ENCODE measurements at regions not wholly inside any gene's neighbourhood (a gene's known extent, or its start where the extent isn't known, plus 50 kb on each side); places are given as distances from the start of the nearest gene placed in this dataset.

DNA sequence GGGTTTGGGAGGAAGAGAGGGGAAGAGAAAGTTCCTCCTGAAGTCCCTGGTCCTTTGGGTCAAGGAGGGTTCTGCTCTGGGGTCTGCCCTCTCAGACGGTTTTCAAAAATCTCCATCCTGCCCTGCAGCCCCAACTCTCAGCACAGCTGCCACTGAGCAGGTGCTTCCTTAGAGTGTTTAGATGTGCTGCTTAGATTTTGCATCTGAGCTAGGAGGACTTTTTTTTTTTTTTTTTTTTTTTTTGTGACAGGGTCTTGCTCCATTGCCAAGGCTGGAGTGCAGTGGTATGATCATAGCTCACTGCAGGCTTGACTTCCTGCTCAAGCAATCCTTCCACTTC is 324.9 kb upstream of the POU3F1 start:
- no peak for TF ChIP-seq EZH2 (IDR thresholded peaks at IDR 0.05)
- TF ChIP-seq, protein P1, sequence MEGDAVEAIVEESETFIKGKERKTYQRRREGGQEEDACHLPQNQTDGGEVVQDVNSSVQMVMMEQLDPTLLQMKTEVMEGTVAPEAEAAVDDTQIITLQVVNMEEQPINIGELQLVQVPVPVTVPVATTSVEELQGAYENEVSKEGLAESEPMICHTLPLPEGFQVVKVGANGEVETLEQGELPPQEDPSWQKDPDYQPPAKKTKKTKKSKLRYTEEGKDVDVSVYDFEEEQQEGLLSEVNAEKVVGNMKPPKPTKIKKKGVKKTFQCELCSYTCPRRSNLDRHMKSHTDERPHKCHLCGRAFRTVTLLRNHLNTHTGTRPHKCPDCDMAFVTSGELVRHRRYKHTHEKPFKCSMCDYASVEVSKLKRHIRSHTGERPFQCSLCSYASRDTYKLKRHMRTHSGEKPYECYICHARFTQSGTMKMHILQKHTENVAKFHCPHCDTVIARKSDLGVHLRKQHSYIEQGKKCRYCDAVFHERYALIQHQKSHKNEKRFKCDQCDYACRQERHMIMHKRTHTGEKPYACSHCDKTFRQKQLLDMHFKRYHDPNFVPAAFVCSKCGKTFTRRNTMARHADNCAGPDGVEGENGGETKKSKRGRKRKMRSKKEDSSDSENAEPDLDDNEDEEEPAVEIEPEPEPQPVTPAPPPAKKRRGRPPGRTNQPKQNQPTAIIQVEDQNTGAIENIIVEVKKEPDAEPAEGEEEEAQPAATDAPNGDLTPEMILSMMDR (IDR thresholded peaks at IDR 0.05 in 2 of 3, conservative IDR thresholded peaks at IDR 0.05 in 1 of 3; ENCODE audit: borderline replicate concordance in 1 of 3, insufficient read depth in 1 of 3, low read depth in 2 of 3, low read length in 2 of 3) = no peak
- no peak for TF ChIP-seq CEBPB (IDR thresholded peaks at IDR 0.05; ENCODE audit: low read depth)
- TF ChIP-seq POLR2AphosphoS5 (IDR thresholded peaks at IDR 0.05; ENCODE audit: low read depth, low read length) = no peak
- TF ChIP-seq RAD21 (IDR thresholded peaks at IDR 0.05; ENCODE audit: low read depth) = no peak
- no peak for TF ChIP-seq POLR2A (IDR thresholded peaks at IDR 0.05; ENCODE audit: borderline replicate concordance, extremely low read depth, insufficient read depth, insufficient read length)
- no peak for TF ChIP-seq YY1 (IDR thresholded peaks at IDR 0.05; ENCODE audit: extremely low read depth, insufficient replicate concordance, low read depth, low read length)
- no peak for TF ChIP-seq CBX3 (IDR thresholded peaks at IDR 0.05; ENCODE audit: low read depth)
- TF ChIP-seq, protein P2, sequence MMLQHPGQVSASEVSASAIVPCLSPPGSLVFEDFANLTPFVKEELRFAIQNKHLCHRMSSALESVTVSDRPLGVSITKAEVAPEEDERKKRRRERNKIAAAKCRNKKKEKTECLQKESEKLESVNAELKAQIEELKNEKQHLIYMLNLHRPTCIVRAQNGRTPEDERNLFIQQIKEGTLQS (IDR thresholded peaks at IDR 0.05) = no peak
- TF ChIP-seq, protein P3, sequence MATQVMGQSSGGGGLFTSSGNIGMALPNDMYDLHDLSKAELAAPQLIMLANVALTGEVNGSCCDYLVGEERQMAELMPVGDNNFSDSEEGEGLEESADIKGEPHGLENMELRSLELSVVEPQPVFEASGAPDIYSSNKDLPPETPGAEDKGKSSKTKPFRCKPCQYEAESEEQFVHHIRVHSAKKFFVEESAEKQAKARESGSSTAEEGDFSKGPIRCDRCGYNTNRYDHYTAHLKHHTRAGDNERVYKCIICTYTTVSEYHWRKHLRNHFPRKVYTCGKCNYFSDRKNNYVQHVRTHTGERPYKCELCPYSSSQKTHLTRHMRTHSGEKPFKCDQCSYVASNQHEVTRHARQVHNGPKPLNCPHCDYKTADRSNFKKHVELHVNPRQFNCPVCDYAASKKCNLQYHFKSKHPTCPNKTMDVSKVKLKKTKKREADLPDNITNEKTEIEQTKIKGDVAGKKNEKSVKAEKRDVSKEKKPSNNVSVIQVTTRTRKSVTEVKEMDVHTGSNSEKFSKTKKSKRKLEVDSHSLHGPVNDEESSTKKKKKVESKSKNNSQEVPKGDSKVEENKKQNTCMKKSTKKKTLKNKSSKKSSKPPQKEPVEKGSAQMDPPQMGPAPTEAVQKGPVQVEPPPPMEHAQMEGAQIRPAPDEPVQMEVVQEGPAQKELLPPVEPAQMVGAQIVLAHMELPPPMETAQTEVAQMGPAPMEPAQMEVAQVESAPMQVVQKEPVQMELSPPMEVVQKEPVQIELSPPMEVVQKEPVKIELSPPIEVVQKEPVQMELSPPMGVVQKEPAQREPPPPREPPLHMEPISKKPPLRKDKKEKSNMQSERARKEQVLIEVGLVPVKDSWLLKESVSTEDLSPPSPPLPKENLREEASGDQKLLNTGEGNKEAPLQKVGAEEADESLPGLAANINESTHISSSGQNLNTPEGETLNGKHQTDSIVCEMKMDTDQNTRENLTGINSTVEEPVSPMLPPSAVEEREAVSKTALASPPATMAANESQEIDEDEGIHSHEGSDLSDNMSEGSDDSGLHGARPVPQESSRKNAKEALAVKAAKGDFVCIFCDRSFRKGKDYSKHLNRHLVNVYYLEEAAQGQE (IDR thresholded peaks at IDR 0.05; ENCODE audit: low read depth) = no peak
- TF ChIP-seq ZNF274 (IDR thresholded peaks at IDR 0.05; ENCODE audit: low read depth, low read length) = no peak
- no peak for TF ChIP-seq TCF7L2 (IDR thresholded peaks at IDR 0.05; ENCODE audit: borderline replicate concordance, extremely low read depth, insufficient read depth, insufficient read length)
- no peak for TF ChIP-seq SRF (IDR thresholded peaks at IDR 0.05; ENCODE audit: low read depth)
